Thoracic aorta (tissue), 2 donors: ENCODE measurements at regions not wholly inside any gene's neighbourhood (a gene's known extent, or its start where the extent isn't known, plus 50 kb on each side); places are given as distances from the start of the nearest gene placed in this dataset.

ENCODE experiments used
- ATAC-seq: fragments of 150-250 bp; one replicate; pipeline ENCODE4 v1.8.0; 2017; ENCODE audit warnings: low read depth; ENCODE audit not compliant: insufficient number of reproducible peaks, low FRiP score
- DNase-seq: peaks from one replicate; pipeline ENCODE4 v3.0.0-alpha.2; 2020; ENCODE audit warnings: low spot score
- H3K27ac ChIP-seq, 2 donors: fragments of 200-600 bp; sonication (generic); 1 replicate in 1 of 2; 2 replicates in 1 of 2; pipeline ENCODE4 v1.5.1; 2016; ENCODE audit warnings: mild to moderate bottlenecking in 2 of 2, moderate library complexity in 2 of 2
- H3K27me3 ChIP-seq: fragments of 200-600 bp; sonication (generic); replicated peaks from 2 replicates; pipeline ENCODE4 v1.6.0; 2016; ENCODE audit warnings: mild to moderate bottlenecking; ENCODE audit not compliant: insufficient read depth
- H3K36me3 ChIP-seq: fragments of 200-600 bp; sonication (generic); one replicate; pipeline ENCODE4 v1.5.1; 2016
- H3K4me1 ChIP-seq, 2 donors: fragments of 200-600 bp; sonication (generic); 1 replicate in 1 of 2; 2 replicates in 1 of 2; pipeline versions ENCODE4 v1.5.1 to v1.6.0; 2016; ENCODE audit warnings: low read depth in 2 of 2, mild to moderate bottlenecking in 1 of 2; ENCODE audit not compliant: control insufficient read depth in 1 of 2
- H3K4me3 ChIP-seq: fragments of 200-600 bp; sonication (generic); 2 replicates; pipeline ENCODE4 v1.5.1; 2016; ENCODE audit warnings: mild to moderate bottlenecking
- H3K9me3 ChIP-seq: fragments of 200-600 bp; sonication (generic); 2 replicates; pipeline ENCODE4 v1.5.1; 2016
- TF ChIP-seq, protein P1 (sequence below): fragments of 200-600 bp; sonication (generic); IDR thresholded peaks from one replicate; pipeline ENCODE4 v1.5.1; 2019; ENCODE audit warnings: antibody characterized with exemption

DNA sequence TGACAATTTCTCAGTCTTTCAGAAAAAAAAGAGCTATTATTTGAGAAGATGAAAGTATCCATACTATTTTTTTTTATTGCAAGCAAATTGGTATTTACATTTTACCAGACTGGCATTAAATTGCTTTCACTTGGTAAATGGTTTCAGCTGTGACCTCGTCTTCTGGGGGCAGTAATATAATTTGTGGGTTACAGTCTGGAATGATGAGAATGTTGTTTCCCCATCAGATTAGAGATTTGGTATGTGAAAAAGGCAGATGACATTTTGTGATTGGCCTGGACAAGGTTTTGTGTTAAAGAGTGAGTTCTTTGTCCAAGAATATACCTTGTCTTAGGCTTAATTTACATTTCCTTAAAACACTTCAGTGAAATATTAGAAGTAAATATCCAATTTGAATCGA lies 390.1 kb upstream of the ST6GAL2 start:
- H3K4me3 ChIP-seq: no peak overlapping the region
- no peaks in the 10 kb centered on the region for H3K36me3 ChIP-seq
- DNase-seq (no peak), ATAC-seq (no peak)
- no peaks in the 10 kb centered on the region for H3K9me3 ChIP-seq
- H3K27ac ChIP-seq: no peak overlapping the region
- H3K4me1 ChIP-seq: no peaks in the 10 kb centered on the region
- TF ChIP-seq, protein P1, sequence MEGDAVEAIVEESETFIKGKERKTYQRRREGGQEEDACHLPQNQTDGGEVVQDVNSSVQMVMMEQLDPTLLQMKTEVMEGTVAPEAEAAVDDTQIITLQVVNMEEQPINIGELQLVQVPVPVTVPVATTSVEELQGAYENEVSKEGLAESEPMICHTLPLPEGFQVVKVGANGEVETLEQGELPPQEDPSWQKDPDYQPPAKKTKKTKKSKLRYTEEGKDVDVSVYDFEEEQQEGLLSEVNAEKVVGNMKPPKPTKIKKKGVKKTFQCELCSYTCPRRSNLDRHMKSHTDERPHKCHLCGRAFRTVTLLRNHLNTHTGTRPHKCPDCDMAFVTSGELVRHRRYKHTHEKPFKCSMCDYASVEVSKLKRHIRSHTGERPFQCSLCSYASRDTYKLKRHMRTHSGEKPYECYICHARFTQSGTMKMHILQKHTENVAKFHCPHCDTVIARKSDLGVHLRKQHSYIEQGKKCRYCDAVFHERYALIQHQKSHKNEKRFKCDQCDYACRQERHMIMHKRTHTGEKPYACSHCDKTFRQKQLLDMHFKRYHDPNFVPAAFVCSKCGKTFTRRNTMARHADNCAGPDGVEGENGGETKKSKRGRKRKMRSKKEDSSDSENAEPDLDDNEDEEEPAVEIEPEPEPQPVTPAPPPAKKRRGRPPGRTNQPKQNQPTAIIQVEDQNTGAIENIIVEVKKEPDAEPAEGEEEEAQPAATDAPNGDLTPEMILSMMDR: no peak
- no peaks in the 10 kb centered on the region for H3K27me3 ChIP-seq

DNA sequence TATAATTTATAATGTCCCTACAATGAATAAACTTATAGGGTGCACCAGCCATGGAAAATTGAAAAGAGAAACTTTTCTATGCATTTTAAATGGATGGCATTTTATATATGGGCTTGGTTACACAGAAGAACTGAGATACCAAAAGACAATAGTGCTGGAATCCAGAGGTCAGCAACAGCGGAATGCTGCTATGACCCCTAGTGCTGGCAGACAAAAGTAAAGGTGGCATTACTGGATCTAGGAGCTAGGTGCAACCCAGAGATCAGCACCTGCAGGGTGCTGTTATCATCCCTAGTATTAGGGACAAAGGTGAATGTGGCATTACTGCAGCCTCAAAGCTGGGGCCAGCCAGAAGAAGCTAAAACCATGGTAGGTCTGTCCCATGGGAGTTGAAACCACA lies 392.7 kb upstream of the ST6GAL2 start:
- Histone ChIP-seq H3K4me3 (no peak overlapping the region), H3K27me3 (no peaks in the 10 kb centered on the region), H3K27ac (no peak overlapping the region), H3K36me3 (no peaks in the 10 kb centered on the region), H3K4me1 (no peaks in the 10 kb centered on the region), H3K9me3 (no peaks in the 10 kb centered on the region)
- DNase-seq (no peak), ATAC-seq (no peak)
- TF ChIP-seq, protein P1: no peak

DNA sequence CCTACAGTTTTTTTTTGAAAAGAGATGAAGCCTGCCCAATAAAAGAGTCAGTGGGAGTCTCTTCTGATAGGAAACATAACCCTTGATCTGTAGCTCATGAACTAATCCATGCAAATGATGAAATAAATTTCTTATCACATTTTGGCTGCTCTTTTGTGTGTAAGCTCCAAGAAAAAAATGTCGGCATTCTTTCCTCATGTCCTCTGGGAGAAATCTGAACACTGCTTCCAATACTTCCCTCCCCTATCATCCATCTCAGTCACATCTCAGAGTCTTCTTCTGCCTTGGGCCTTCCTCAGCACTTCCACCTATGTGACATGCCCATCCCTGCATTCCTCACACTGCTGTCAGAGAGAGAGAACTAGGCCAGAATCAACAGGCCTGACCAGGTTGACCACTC lies 395.7 kb upstream of the ST6GAL2 start:
- TF ChIP-seq, protein P1: no peak
- H3K27me3 ChIP-seq: no peaks in the 10 kb centered on the region
- H3K9me3 ChIP-seq: no peaks in the 10 kb centered on the region
- no peak overlapping the region for H3K4me3 ChIP-seq
- no peaks in the 10 kb centered on the region for H3K4me1 ChIP-seq
- H3K27ac ChIP-seq: no peak overlapping the region
- ATAC-seq (no peak), DNase-seq (no peak)
- no peaks in the 10 kb centered on the region for H3K36me3 ChIP-seq

DNA sequence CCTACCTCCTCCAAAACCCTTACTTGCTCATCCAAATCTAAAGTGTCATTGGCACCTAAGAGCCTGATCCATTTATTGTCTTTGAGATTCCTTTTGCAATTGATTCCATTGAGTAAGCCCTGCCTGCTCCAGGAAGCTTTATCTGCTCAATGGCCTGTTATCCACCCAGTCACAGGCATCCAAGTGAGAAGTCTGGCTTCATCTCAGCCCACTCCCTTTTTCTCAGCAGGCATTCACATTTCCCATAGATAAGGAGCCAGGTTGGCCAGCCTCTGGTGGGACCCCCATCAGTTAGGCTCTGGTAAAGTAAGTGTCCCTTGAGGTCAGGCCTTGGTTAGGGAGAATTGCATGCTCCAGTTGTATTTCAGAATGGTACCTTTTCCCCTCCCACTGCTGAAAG lies 396.2 kb upstream of the ST6GAL2 start:
- H3K27me3 ChIP-seq: no peaks in the 10 kb centered on the region
- H3K9me3 ChIP-seq: no peaks in the 10 kb centered on the region
- TF ChIP-seq, protein P1: no peak
- H3K27ac ChIP-seq: no peak overlapping the region
- H3K4me1 ChIP-seq: no peaks in the 10 kb centered on the region
- H3K36me3 ChIP-seq: no peaks in the 10 kb centered on the region
- no peak overlapping the region for H3K4me3 ChIP-seq
- DNase-seq (no peak), ATAC-seq (no peak)

DNA sequence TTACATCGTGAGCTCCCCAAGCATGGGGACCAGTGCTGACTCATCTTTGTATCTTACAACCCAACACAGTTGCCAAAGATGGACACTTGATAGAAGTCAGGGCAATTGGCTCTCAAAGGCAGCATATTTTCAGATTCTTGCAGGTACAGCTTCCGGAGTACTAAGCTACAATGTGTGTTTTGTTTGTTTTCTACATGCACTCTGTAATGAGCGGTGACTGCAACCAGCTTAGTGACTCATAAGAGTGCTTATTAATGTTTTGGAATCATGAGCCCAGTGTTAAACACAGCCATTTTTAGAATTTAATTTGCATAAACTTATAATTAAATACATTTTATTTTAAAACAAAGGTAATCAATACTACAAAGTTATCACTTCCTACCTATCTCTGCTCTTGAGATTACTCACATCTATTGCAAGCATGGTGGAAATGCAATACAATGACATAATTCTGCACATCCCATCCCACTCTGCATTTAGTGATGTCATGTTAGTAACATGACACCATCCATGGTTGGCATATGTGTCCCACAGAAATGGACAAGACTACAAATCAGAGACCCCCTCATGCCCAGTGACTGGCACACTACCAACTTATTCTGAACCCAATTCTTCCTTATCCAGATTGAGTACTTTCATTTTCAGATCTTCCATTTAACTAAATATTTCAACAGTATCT lies 399.8 kb upstream of the ST6GAL2 start:
- ATAC-seq (no peak), DNase-seq (no peak)
- Histone ChIP-seq H3K27ac (no peak overlapping the region), H3K4me1 (no peaks in the 10 kb centered on the region), H3K27me3 (no peaks in the 10 kb centered on the region), H3K9me3 (no peaks in the 10 kb centered on the region), H3K4me3 (no peak overlapping the region), H3K36me3 (no peaks in the 10 kb centered on the region)
- TF ChIP-seq, protein P1: no peak
